ENCODE measurements at regions not wholly inside any gene's neighbourhood (a gene's known extent, or its start where the extent isn't known, plus 50 kb on each side); places are given as distances from the start of the nearest gene placed in this dataset.
"Not testable (repeated sequence)": the region's sequence is repeated elsewhere in the genome, so short reads cannot be mapped to it uniquely, and the experiment has no call there.

DNA sequence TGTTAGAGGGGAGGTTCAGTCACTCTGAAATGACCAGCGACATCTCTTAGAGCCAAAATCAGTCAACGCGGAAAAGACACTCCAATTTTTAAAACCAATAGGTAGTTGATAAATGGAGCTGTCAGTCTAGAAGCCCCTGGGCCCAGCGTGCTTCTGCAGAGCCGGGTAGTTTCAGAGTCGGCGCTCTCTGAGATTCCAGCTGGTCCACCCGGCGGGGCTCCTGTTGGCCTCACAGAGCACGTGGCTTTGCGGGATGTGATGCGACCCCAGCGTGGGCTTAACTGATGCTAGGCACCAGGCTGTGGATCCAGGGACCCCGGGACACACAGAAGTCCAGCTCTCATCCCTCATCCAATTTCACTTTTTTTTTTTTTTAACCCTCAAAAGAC lies 245.9 kb downstream of the BCL2L11 start:
- TF ChIP-seq, protein P1, sequence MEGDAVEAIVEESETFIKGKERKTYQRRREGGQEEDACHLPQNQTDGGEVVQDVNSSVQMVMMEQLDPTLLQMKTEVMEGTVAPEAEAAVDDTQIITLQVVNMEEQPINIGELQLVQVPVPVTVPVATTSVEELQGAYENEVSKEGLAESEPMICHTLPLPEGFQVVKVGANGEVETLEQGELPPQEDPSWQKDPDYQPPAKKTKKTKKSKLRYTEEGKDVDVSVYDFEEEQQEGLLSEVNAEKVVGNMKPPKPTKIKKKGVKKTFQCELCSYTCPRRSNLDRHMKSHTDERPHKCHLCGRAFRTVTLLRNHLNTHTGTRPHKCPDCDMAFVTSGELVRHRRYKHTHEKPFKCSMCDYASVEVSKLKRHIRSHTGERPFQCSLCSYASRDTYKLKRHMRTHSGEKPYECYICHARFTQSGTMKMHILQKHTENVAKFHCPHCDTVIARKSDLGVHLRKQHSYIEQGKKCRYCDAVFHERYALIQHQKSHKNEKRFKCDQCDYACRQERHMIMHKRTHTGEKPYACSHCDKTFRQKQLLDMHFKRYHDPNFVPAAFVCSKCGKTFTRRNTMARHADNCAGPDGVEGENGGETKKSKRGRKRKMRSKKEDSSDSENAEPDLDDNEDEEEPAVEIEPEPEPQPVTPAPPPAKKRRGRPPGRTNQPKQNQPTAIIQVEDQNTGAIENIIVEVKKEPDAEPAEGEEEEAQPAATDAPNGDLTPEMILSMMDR (IDR thresholded peaks at IDR 0.05), result not testable (repeated sequence)
- not testable (repeated sequence) for TF ChIP-seq ZFX (IDR thresholded peaks at IDR 0.05; ENCODE audit: borderline replicate concordance)

Data from 22Rv1 (cell line).